Tongue (tissue), 1 donor: ENCODE measurements at regions not wholly inside any gene's neighbourhood (a gene's known extent, or its start where the extent isn't known, plus 50 kb on each side); places are given as distances from the start of the nearest gene placed in this dataset.

Experiments used
- DNase-seq: peaks from one replicate; pipeline ENCODE4 v3.0.0-alpha.2; 2015

GRCh38 chr7:153389261-153389660 lies 629.7 kb downstream of the ACTR3B start:
- DNase-seq: peak; percentile 1

- no peak for DNase-seq
Measured at GRCh38 chr7:153390955-153391354, 631.4 kb downstream of the ACTR3B start.

- DNase-seq: no peak
Measured at GRCh38 chr7:153392726-153393125, 633.2 kb downstream of the ACTR3B start.

- DNase-seq: no peak
Measured at GRCh38 chr7:153393666-153394065, 634.1 kb downstream of the ACTR3B start.

DNA sequence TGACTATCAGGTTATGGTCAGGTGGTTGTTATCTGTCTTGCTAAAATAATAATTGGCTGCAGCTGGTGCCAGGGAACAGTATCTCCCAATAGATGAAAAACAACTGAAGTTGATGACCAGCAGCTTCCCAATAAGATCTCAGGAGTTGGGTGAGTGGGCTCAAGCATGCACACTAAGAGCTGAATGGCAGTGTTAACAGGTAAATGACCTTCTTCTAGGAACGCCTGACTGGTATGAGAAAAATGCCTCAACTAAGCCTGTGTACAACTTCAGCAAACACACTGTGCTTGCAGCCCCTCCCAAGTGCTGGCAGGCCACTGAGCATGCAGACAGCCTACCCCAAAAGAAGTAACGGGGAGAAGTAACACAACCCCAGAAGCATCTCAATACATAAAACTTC lies 636.9 kb downstream of the ACTR3B start:
- no peak for DNase-seq

DNA sequence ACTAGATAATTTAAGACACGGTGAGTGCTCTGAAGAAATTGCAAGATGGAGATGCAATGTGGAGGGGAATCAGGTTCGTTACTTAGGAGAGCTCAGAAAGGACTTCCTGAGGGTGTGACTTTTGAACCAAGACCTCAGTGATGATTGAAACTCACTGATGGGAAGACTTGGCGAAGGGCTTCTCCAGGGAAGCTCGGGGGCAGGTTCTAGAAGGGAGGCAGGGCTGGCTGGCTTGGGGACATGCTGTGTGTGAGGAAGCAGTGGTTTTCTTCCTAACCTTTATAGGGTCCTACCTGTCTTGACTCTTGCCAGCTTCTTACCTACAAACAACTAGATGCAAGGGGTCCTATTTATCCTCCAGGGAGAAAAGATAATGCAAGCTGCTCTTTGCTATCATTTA lies 637.9 kb downstream of the ACTR3B start:
- DNase-seq: no peak

GRCh38 chr7:153397906-153398305 lies 638.4 kb downstream of the ACTR3B start:
- no peak for DNase-seq

DNA sequence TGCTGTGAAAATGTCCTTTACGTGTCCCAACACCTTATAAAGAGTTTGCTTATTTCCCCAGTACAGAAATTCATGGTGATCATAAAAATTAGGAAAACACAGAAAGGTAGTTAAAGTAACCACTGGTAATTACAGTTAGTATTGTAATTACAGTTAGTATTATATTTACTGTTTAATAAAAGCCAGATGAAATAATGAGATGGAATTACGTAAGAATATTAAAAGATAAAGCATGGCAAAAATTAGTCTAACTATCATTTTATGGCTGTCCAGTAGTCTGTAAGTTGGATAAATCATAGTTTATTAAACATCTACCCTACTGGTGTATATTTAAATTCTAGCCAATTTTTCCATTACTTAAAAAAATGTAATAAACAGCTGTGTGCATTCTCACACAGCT lies 638.8 kb downstream of the ACTR3B start:
- no peak for DNase-seq

DNA sequence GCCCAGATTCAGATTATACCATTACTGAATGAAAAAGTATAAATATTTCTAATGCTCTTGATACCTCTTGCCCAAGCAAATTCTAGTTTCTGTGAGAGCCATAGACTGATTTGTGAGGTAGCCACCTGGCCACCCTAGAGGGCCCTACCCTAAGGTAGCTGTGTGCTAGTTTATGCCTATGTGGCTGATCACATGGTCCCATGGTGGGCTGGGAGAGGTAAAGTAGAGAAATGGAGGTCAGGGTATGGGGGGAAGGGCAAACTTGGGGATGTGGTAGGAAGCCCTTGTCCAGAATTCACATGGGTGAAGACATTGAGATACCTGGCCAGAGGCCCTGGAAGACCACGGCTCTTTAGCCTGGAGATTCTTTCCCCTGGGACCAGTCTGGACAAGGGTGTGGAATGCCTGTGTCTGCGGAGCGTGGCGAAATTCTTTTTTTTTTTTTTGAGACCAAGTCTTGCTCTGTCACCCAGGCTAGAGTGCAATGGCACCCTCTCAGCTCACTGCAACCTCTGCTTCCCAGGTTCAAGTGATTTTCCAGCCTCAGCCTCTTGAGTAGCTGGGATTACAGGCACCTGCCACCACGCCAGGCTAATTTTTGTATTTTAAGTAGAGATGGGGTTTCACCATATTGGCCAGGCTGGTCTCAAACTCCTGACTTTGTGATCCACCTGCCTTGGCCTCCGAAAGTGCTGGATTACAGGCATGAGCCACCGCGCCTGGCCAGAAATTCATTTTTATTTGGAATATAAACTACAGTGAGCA lies 639.4 kb downstream of the ACTR3B start:
- no peak for DNase-seq

DNA sequence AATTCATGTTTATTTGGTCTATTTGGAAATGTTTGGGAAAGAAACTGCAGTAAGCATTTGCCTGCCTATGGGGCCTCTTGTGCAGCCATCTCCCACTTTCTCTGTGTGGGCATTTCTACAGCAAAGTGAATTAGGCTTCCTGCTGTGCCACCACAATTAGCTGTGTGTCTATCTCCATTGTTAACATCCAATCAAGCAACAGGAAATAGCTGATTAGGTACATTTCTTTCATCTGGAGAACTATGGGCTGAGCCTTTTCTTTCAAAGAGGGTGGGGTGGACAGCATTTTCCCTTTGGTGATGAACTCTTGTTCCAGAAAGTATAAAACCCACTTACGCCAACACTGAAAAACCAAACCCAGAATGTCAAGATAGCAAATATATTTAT lies 640.0 kb downstream of the ACTR3B start:
- DNase-seq: no peak

- DNase-seq: no peak
Measured at GRCh38 chr7:153400735-153401593, 641.4 kb downstream of the ACTR3B start.

DNA sequence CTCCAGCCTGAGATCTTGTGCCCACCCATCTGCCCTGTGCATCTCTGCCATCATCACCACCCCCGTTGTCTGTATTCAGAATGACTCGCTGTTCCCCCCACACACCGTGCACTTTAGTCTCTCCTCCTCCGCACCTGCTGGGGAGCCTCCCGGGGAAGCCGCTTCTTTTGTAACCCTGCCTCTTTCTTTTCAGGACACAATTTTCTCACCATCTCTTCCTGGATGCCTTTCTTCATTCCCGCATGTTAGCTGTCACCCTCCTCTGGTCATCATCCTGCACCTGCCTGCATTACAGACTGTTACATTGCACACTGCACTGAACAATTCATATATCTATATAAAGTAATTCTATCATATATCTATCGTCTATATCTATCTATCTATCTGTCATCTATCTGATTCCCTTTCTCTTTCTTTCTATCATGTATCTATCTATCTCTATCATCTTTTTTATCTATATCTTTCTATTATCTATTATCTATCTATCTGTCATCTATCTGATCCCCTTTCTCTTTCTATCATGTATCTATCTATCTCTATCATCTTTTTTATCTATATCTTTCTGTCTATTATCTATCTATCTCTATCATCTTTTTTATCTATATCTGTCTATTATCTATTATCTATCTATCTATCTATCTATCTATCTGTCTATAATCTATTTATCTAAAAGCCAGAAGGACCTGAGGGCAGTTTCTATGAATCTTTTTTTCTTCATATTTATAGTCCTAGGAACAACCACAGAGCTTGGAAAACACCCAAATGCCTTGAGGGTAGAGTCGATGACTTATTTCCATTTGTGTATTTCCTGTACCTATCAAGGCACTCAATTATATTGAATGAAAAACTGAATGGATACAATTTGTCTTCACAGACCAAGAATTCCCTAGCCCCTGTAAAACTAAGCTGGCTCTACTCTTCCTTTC lies 642.5 kb downstream of the ACTR3B start:
- DNase-seq: no peak

- DNase-seq: no peak
Measured at GRCh38 chr7:153402721-153403541, 643.4 kb downstream of the ACTR3B start.

DNA sequence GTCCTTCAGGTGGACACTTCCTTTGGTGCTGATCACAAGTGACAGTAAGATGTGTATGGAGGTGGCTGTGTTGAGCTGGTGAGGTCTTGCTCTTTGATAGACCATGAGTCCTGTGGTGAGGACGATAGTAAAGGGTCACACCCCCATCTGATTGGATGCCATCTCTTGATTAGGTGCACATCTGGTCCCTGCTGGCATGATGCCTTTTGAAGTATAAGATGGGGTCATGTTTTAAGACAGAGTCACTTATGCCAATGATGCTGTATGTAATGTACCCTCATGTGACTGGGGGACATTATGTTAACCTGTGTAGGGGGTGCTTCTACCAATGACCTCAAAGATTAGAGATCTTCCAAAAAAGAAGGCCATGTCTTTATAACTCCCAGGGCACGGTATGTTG lies 644.6 kb downstream of the ACTR3B start:
- no peak for DNase-seq

DNA sequence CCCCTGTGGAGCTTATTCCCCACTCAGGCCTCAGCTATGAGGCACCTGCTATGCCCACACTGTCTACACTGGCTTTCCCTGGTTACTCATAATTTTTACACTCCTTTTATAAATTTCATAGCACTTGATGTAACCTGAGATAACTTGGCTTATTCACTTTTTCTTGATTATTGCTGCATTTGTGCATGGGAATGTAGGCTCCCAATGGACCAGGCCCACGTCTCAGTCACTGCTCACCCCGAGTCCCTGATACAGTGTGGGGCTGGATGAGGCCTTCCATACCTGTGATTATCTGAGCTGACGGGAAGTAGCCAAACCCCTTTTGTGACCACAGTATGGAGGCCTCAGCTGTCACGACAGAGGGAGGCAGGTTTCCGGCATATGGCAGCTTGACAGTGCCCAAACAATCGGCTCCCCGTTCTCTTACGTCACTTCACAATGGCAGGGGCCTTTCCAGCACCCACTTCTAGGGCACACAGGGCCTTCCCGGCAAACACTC lies 645.3 kb downstream of the ACTR3B start:
- no peak for DNase-seq

- DNase-seq: no peak
Measured at GRCh38 chr7:153405704-153406485, 646.3 kb upstream of the DPP6 start.

GRCh38 chr7:153406486-153406872 lies 645.7 kb upstream of the DPP6 start:
- no peak for DNase-seq

- no peak for DNase-seq
Measured at GRCh38 chr7:153407291-153408046, 644.7 kb upstream of the DPP6 start.

GRCh38 chr7:153408360-153409335 lies 643.5 kb upstream of the DPP6 start:
- DNase-seq: no peak
